CD8-positive, alpha-beta memory T cell (primary cell): ENCODE measurements at regions not wholly inside any gene's neighbourhood (a gene's known extent, or its start where the extent isn't known, plus 50 kb on each side); places are given as distances from the start of the nearest gene placed in this dataset.

Experiments
- CTCF ChIA-PET: fragments of 350-600 bp; sonication (Branson Sonifier 250); formaldehyde crosslinking; loops from one replicate; lab custom pipeline; 2021; ENCODE audit warnings: antibody characterized with exemption; lab: Charles Lee
- POLR2A ChIA-PET: fragments of 350-600 bp; sonication (Branson Sonifier 250); formaldehyde crosslinking; loops from one replicate; lab custom pipeline; 2021; ENCODE audit warnings: antibody characterized with exemption; lab: Charles Lee
- DNase-seq, 5 donors: peaks; one replicate each; pipeline versions ENCODE4 v3.0.0 to v3.0.0-alpha.2; 2020 to 2022; ENCODE audit warnings: mixed read lengths in 1 of 5
- H3K27ac ChIP-seq: one replicate; pipeline ENCODE4 v1.7.0; 2013; ENCODE audit warnings: low read depth, mild to moderate bottlenecking, low read length, moderate library complexity
- H3K27me3 ChIP-seq: 2 replicates; pipeline ENCODE4 v1.7.0; 2013; ENCODE audit warnings: low read length, mild to moderate bottlenecking; ENCODE audit not compliant: insufficient read depth, poor library complexity, severe bottlenecking
- H3K36me3 ChIP-seq: 2 replicates; pipeline ENCODE4 v1.7.0; 2013; ENCODE audit warnings: mild to moderate bottlenecking, low read length, moderate library complexity; ENCODE audit not compliant: insufficient read depth
- H3K4me1 ChIP-seq: 2 replicates; pipeline ENCODE4 v1.7.0; 2013; ENCODE audit warnings: mild to moderate bottlenecking, low read length, moderate library complexity; ENCODE audit not compliant: insufficient read depth
- H3K4me3 ChIP-seq: 2 replicates; pipeline ENCODE4 v1.7.0; 2013; ENCODE audit warnings: mild to moderate bottlenecking, low read length
- H3K9me3 ChIP-seq: 2 replicates; pipeline ENCODE4 v1.7.0; 2013; ENCODE audit warnings: mild to moderate bottlenecking, low read length
- H3K27ac Mint-ChIP-seq, 8 donors: one replicate each; pipeline ENCODE4 v1.8.0; 2020 to 2021; ENCODE audit warnings: mixed read lengths in 8 of 8, mild to moderate bottlenecking in 6 of 8, inconsistent platforms in 3 of 8, moderate library complexity in 3 of 8
- H3K27me3 Mint-ChIP-seq, 2 donors: one replicate each; pipeline ENCODE4 v1.8.0; 2020 to 2021; ENCODE audit warnings: mixed read lengths in 2 of 2, mild to moderate bottlenecking in 1 of 2, moderate library complexity in 1 of 2
- H3K36me3 Mint-ChIP-seq, 3 donors: one replicate each; pipeline ENCODE4 v1.8.0; 2020 to 2021; ENCODE audit warnings: mixed read lengths in 3 of 3, inconsistent platforms in 1 of 3, mild to moderate bottlenecking in 1 of 3
- H3K4me1 Mint-ChIP-seq, 3 donors: one replicate each; pipeline ENCODE4 v1.8.0; 2020 to 2021; ENCODE audit warnings: mixed read lengths in 3 of 3, inconsistent platforms in 1 of 3, mild to moderate bottlenecking in 1 of 3
- H3K4me3 Mint-ChIP-seq, 7 donors: one replicate each; pipeline ENCODE4 v1.8.0; 2020 to 2021; ENCODE audit warnings: mixed read lengths in 7 of 7, mild to moderate bottlenecking in 6 of 7, moderate library complexity in 4 of 7, inconsistent platforms in 2 of 7
- H3K9me3 Mint-ChIP-seq, 5 donors: one replicate each; pipeline ENCODE4 v1.8.0; 2020 to 2022; ENCODE audit warnings: mixed read lengths in 5 of 5, mild to moderate bottlenecking in 3 of 5, moderate library complexity in 2 of 5, inconsistent platforms in 1 of 5

DNA sequence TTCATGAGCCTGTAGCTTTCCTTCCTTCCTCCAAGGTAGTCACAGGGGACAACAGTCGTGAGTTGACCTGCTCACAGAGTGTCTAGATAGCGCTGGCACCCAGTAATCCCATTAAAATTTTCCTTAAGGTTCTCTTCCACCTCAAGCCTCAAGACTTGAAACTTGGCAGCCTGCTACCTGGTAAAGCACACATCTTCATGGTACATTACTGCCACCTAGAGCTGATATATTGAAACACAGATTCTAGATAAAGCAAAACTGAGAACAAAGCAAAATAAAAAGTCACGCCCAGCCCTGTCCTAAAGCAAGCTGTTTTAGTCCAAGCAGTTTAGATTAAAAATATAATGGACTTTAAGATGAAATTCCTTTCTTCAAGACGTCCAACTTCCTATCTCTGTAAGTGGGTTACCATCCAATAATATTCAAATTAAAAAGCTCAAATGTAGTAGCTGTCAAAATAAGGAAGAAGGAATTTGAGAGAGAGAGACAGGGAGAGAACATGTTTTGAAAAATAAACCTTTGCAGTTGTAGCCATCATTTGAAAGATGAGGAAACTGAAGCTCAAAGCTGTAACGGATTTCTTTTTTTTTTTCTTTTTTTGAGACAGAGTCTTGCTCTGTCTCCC, 50.7 kb upstream of the CD83 start:
- POLR2A ChIA-PET, result interaction anchor here (1.0 kb wide), 1 partner anchor 8 kb away, joined by 4 read pairs; no protein-coding TSS in a partner anchor
- Histone ChIP-seq H3K4me1 (no peaks in the 10 kb centered on the region), H3K27me3 (no peaks in the 10 kb centered on the region), H3K27ac (no peak overlapping the region), H3K36me3 (no peaks in the 10 kb centered on the region), H3K9me3 (no peaks in the 10 kb centered on the region), H3K4me3 (no peak overlapping the region)
- no peak overlapping the region for H3K4me3 Mint-ChIP-seq
- peak overlapping the region in 1 of 8 donors; percentile 69 for H3K27ac Mint-ChIP-seq
- H3K27me3 Mint-ChIP-seq, result peaks cover 8 to 31% of the 10 kb centered on the region in 2 donors
- DNase-seq, result peak in 2 of 5 donors; percentile 37 to 43
- CTCF ChIA-PET, result interaction anchor here (0.6 to 2.1 kb wide), 30 partner anchors 9 to 1430 kb away, joined by 3 to 27 read pairs (median 4); partner anchors contain the start of gene CD83
- peaks cover 0 to 6% (median 0%) of the 10 kb centered on the region in 3 donors for H3K36me3 Mint-ChIP-seq
- H3K9me3 Mint-ChIP-seq, result peaks cover 0 to 8% (median 0%) of the 10 kb centered on the region in 5 donors
- H3K4me1 Mint-ChIP-seq, result peaks cover 0 to 2% (median 0%) of the 10 kb centered on the region in 3 donors

DNA sequence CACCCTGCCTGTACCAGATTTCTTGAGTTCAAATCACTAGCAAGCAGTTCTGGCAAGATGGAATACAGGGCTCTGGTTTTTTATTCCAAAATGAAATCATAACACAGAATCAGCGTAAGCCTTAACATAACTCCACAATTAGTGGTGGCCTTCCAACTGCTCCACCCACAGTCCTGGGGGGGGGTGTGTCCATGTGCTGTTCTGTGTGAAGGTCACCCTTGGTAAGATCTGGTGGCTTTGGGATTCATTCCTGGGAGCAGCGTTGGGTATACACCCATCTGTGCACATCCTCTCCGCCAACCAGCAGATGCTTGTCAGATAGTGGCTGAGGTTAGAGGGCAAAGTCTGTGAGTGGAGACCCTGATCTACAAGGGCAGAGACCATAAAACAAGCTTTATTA, 49.9 kb upstream of the CD83 start:
- H3K4me1 ChIP-seq, result no peaks in the 10 kb centered on the region
- Mint-ChIP-seq H3K27me3 (peaks cover 8 to 23% of the 10 kb centered on the region in 2 donors), H3K4me3 (no peak overlapping the region), H3K36me3 (peaks cover 0 to under 1% (median 0%) of the 10 kb centered on the region in 3 donors), H3K27ac (no peak overlapping the region), H3K4me1 (peaks cover 0 to 2% (median 0%) of the 10 kb centered on the region in 3 donors), H3K9me3 (peaks cover 0 to under 1% (median 0%) of the 10 kb centered on the region in 5 donors)
- no peaks in the 10 kb centered on the region for H3K9me3 ChIP-seq
- H3K36me3 ChIP-seq, result no peaks in the 10 kb centered on the region
- ChIA-PET POLR2A (interaction anchor here (1.0 kb wide), 1 partner anchor 8 kb away, joined by 4 read pairs; no protein-coding TSS in a partner anchor), CTCF (interaction anchor here (0.8 to 2.2 kb wide), 14 partner anchors 9 to 738 kb away, joined by 3 to 27 read pairs (median 5); no protein-coding TSS in a partner anchor)
- H3K27ac ChIP-seq, result no peak overlapping the region
- DNase-seq, result no peak
- H3K27me3 ChIP-seq, result no peaks in the 10 kb centered on the region
- H3K4me3 ChIP-seq, result no peak overlapping the region
